Ectodermal cell (in vitro differentiated cells): ENCODE measurements at regions not wholly inside any gene's neighbourhood (a gene's known extent, or its start where the extent isn't known, plus 50 kb on each side); places are given as distances from the start of the nearest gene placed in this dataset.

ENCODE experiments used
- H3K27ac ChIP-seq: 2 replicates; pipeline ENCODE4 v1.7.0; 2013; ENCODE audit warnings: mild to moderate bottlenecking, low read depth, low read length; ENCODE audit not compliant: insufficient read depth, poor library complexity, severe bottlenecking
- H3K27me3 ChIP-seq: 2 replicates; pipeline ENCODE4 v1.7.0; 2013; ENCODE audit warnings: mild to moderate bottlenecking, low read length; ENCODE audit not compliant: insufficient read depth, control insufficient read depth, poor library complexity, severe bottlenecking
- H3K36me3 ChIP-seq: one replicate; pipeline ENCODE4 v1.7.0; 2013; ENCODE audit warnings: low read length; ENCODE audit not compliant: control insufficient read depth, insufficient read depth
- H3K4me1 ChIP-seq: one replicate; pipeline ENCODE4 v1.7.0; 2013; ENCODE audit warnings: low read length; ENCODE audit not compliant: control insufficient read depth, insufficient read depth
- H3K4me3 ChIP-seq: 2 replicates; pipeline ENCODE4 v1.7.0; 2013; ENCODE audit warnings: low read depth, low read length, control low read depth; ENCODE audit not compliant: insufficient read depth
- H3K9me3 ChIP-seq: 2 replicates; pipeline ENCODE4 v1.7.0; 2013; ENCODE audit warnings: mild to moderate bottlenecking, low read length, moderate library complexity; ENCODE audit not compliant: control insufficient read depth
- WGBS, 2 experiments: methylation state at CpG; one replicate each; pipeline ENCODE4 v1.1.7; 2013; ENCODE audit warnings: missing lambda C conversion rate in 2 of 2; 5-methylcytosine and 5-hydroxymethylcytosine counted together

GRCh38 chr10:78972160-78972946, 96.4 kb upstream of the ZMIZ1 start:
- Histone ChIP-seq H3K9me3 (no peaks in the 10 kb centered on the region), H3K4me1 (peaks cover 42% of the 10 kb centered on the region), H3K27me3 (no peaks in the 10 kb centered on the region), H3K36me3 (no peaks in the 10 kb centered on the region), H3K4me3 (no peak overlapping the region), H3K27ac (peak overlapping the region; percentile 94)
- WGBS, 2 experiments, result 41 to 42% methylated on average over 11 of the region's 11 CpGs

GRCh38 chr10:78972947-78973900, 95.5 kb upstream of the ZMIZ1 start:
- Histone ChIP-seq H3K27ac (peak overlapping the region; percentile 94), H3K36me3 (no peaks in the 10 kb centered on the region), H3K4me3 (peak overlapping the region; percentile 37), H3K27me3 (no peaks in the 10 kb centered on the region), H3K9me3 (no peaks in the 10 kb centered on the region), H3K4me1 (peaks cover 46% of the 10 kb centered on the region)
- 8 to 9% methylated on average over 44 to 48 of the region's 49 CpGs for WGBS, 2 experiments

GRCh38 chr10:78973901-78974616, 94.7 kb upstream of the ZMIZ1 start:
- H3K36me3 ChIP-seq, result no peaks in the 10 kb centered on the region
- WGBS, 2 experiments, result 0 to 1% methylated on average over 41 to 42 of the region's 42 CpGs
- H3K27me3 ChIP-seq, result no peaks in the 10 kb centered on the region
- H3K4me3 ChIP-seq, result peak overlapping the region; percentile 36
- peak overlapping the region; percentile 94 for H3K27ac ChIP-seq
- peaks cover 45% of the 10 kb centered on the region for H3K4me1 ChIP-seq
- no peaks in the 10 kb centered on the region for H3K9me3 ChIP-seq

GRCh38 chr10:78974617-78975317, 94.0 kb upstream of the ZMIZ1 start:
- 23 to 27% methylated on average over 15 of the region's 15 CpGs for WGBS, 2 experiments
- peak overlapping the region; percentile 36 for H3K4me3 ChIP-seq
- no peaks in the 10 kb centered on the region for H3K27me3 ChIP-seq

GRCh38 chr10:78975926-78976325, 92.8 kb upstream of the ZMIZ1 start:
- H3K27ac ChIP-seq, result no peak overlapping the region
- H3K4me1 ChIP-seq, result peaks cover 32% of the 10 kb centered on the region
- no peaks in the 10 kb centered on the region for H3K9me3 ChIP-seq
- no peaks in the 10 kb centered on the region for H3K36me3 ChIP-seq
- H3K27me3 ChIP-seq, result no peaks in the 10 kb centered on the region
- H3K4me3 ChIP-seq, result no peak overlapping the region
- 92 to 95% methylated on average over 5 of the region's 5 CpGs for WGBS, 2 experiments

More at GRCh38 chr10:78974617-78975317, 94.0 kb upstream of the ZMIZ1 start:
- Histone ChIP-seq H3K9me3 (no peaks in the 10 kb centered on the region), H3K4me1 (peaks cover 38% of the 10 kb centered on the region), H3K36me3 (no peaks in the 10 kb centered on the region), H3K27ac (peak overlapping the region; percentile 94)

GRCh38 chr10:78976825-78977755, 91.7 kb upstream of the ZMIZ1 start:
- Histone ChIP-seq H3K4me1 (peaks cover 32% of the 10 kb centered on the region), H3K4me3 (no peak overlapping the region), H3K27me3 (no peaks in the 10 kb centered on the region), H3K9me3 (no peaks in the 10 kb centered on the region), H3K36me3 (no peaks in the 10 kb centered on the region), H3K27ac (no peak overlapping the region)
- WGBS, 2 experiments, result 93 to 94% methylated on average over 13 of the region's 13 CpGs

GRCh38 chr10:78979938-78980337, 88.8 kb upstream of the ZMIZ1 start:
- 93 to 94% methylated on average over 7 of the region's 7 CpGs for WGBS, 2 experiments
- Histone ChIP-seq H3K36me3 (no peaks in the 10 kb centered on the region), H3K4me1 (peaks cover 10% of the 10 kb centered on the region), H3K27me3 (no peaks in the 10 kb centered on the region), H3K9me3 (no peaks in the 10 kb centered on the region), H3K4me3 (no peak overlapping the region), H3K27ac (no peak overlapping the region)

GRCh38 chr10:78980354-78980753, 88.4 kb upstream of the ZMIZ1 start:
- 87 to 91% methylated on average over 9 of the region's 9 CpGs for WGBS, 2 experiments
- Histone ChIP-seq H3K4me3 (no peak overlapping the region), H3K4me1 (peaks cover 9% of the 10 kb centered on the region), H3K27me3 (no peaks in the 10 kb centered on the region), H3K27ac (no peak overlapping the region), H3K36me3 (no peaks in the 10 kb centered on the region), H3K9me3 (no peaks in the 10 kb centered on the region)

- Histone ChIP-seq H3K4me1 (peaks cover 5% of the 10 kb centered on the region), H3K27ac (no peak overlapping the region), H3K4me3 (no peak overlapping the region), H3K9me3 (no peaks in the 10 kb centered on the region), H3K36me3 (no peaks in the 10 kb centered on the region), H3K27me3 (no peaks in the 10 kb centered on the region)
- 92 to 93% methylated on average over 5 of the region's 5 CpGs for WGBS, 2 experiments
Observed at GRCh38 chr10:78980815-78981214, 88.0 kb upstream of the ZMIZ1 start.
